Memory B cell (primary cell): ENCODE measurements at regions not wholly inside any gene's neighbourhood (a gene's known extent, or its start where the extent isn't known, plus 50 kb on each side); places are given as distances from the start of the nearest gene placed in this dataset.
"Not testable (repeated sequence)": the region's sequence is repeated elsewhere in the genome, so short reads cannot be mapped to it uniquely, and the experiment has no call there.

ENCODE experiments used
- ATAC-seq: fragments of 150-1000 bp; cut with Tn5 transposase; 2 replicates; pipeline ENCODE4 v1.10.0; 2021; ENCODE audit warnings: low read depth, mild to moderate bottlenecking, moderate library complexity
- DNase-seq, 2 donors: peaks; one replicate each; pipeline ENCODE4 v3.0.0; 2022; ENCODE audit warnings: low spot score in 2 of 2
- H3K27ac Mint-ChIP-seq: one replicate; pipeline ENCODE4 v1.8.0; 2022; ENCODE audit warnings: mild to moderate bottlenecking, moderate library complexity, mixed read lengths
- H3K27me3 Mint-ChIP-seq: one replicate; pipeline ENCODE4 v1.8.0; 2022; ENCODE audit warnings: mixed read lengths
- H3K36me3 Mint-ChIP-seq: one replicate; pipeline ENCODE4 v1.8.0; 2022; ENCODE audit warnings: mild to moderate bottlenecking, mixed read lengths
- H3K4me1 Mint-ChIP-seq: one replicate; pipeline ENCODE4 v1.8.0; 2022; ENCODE audit warnings: mixed read lengths
- H3K4me3 Mint-ChIP-seq: one replicate; pipeline ENCODE4 v1.8.0; 2022; ENCODE audit warnings: mild to moderate bottlenecking, moderate library complexity, mixed read lengths
- H3K9me3 Mint-ChIP-seq: one replicate; pipeline ENCODE4 v1.8.0; 2022; ENCODE audit warnings: mixed read lengths

DNA sequence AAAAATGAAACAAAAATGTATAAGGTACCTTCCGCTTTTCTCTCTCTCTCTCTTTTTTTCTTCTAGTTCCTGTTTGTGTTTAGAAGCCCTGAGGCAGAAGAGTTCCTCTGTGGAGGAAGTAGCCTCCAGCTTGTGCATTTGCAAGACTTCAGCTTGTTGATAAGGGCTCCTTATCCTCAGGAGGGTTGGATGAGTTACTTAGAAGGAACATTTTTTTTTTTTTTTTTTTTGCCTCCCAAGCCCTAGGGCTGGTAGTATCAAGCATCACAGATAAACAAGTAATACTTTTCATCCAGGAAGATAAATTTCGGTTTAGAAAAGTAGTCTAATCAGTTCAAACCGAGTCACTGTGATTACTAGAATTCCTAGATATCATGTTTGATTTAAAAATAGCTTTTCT is 91.0 kb upstream of the CBLB start:
- Mint-ChIP-seq H3K27ac (no peak overlapping the region), H3K9me3 (peaks cover 2% of the 10 kb centered on the region), H3K27me3 (no peaks in the 10 kb centered on the region), H3K36me3 (no peaks in the 10 kb centered on the region), H3K4me3 (no peak overlapping the region), H3K4me1 (peaks cover 2% of the 10 kb centered on the region)
- DNase-seq (no peak), ATAC-seq (peak; percentile 70)

DNA sequence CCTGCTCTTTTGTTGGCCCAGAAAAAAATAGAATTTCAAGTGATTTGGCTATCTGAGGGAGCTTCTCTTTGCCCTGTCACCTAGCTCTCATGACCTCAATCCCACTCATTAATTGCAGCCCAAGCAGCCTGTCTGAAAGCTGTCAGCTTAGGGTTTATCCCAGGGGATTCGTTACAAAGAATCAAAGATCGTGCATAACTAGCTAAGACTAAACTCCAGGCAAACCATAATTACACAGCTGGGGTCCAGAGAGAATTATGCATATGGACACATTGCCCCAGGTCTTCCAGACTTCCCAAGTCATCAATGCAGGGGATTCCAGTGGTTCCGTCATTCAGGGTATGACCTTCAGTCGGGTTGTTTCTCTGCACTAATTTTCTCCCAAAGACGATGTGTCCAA is 91.6 kb upstream of the CBLB start:
- Mint-ChIP-seq H3K4me1 (peaks cover 2% of the 10 kb centered on the region), H3K4me3 (no peak overlapping the region), H3K9me3 (peaks cover 2% of the 10 kb centered on the region), H3K36me3 (no peaks in the 10 kb centered on the region), H3K27me3 (no peaks in the 10 kb centered on the region), H3K27ac (no peak overlapping the region)
- ATAC-seq (no peak), DNase-seq (no peak)

DNA sequence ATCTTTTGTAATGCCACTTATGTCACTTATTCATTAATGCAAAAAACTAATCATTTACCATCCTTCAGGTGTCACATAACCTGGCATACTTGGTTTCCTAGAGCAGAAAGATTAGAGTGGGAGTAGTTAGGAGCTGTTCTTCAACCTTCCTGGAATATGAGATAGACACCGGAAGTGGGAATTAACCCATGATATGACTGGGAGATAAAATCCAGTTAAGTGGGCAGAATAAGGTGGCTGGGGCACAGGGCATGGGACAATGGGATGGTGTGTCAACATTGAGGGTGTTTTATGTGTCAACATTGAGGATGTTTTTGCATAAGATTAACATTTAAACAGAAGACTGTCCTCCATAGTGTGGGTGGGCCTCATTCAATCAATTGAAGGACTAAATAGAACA is 94.3 kb upstream of the CBLB start:
- Mint-ChIP-seq H3K4me3 (no peak overlapping the region), H3K36me3 (no peaks in the 10 kb centered on the region), H3K9me3 (peaks cover 2% of the 10 kb centered on the region), H3K27me3 (no peaks in the 10 kb centered on the region), H3K27ac (no peak overlapping the region), H3K4me1 (peaks cover 2% of the 10 kb centered on the region)
- ATAC-seq (no peak), DNase-seq (no peak)

DNA sequence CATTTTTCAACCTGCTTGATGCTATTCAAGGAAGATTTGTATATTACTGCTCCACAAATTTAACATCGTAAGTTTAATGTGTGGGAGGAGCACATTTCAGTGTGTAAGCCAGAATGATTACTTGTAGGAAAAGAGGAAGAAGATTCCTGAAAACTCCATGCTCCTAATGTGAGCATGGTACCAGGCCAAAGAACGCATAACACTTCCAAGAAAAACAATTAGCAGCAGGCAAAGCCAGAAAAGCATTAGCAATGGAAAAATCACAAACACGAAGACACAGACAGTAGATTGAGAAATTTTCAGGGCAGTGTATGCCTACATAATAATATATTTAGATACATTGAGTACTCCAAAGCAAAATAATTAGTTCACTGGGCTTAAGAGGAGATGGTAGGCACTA is 96.6 kb upstream of the CBLB start:
- no peaks in the 10 kb centered on the region for H3K36me3 Mint-ChIP-seq
- H3K4me3 Mint-ChIP-seq: no peak overlapping the region
- H3K27me3 Mint-ChIP-seq: no peaks in the 10 kb centered on the region
- H3K9me3 Mint-ChIP-seq: peaks cover 1% of the 10 kb centered on the region
- H3K27ac Mint-ChIP-seq: no peak overlapping the region
- no peak for DNase-seq
- no peak for ATAC-seq
- H3K4me1 Mint-ChIP-seq: no peaks in the 10 kb centered on the region

DNA sequence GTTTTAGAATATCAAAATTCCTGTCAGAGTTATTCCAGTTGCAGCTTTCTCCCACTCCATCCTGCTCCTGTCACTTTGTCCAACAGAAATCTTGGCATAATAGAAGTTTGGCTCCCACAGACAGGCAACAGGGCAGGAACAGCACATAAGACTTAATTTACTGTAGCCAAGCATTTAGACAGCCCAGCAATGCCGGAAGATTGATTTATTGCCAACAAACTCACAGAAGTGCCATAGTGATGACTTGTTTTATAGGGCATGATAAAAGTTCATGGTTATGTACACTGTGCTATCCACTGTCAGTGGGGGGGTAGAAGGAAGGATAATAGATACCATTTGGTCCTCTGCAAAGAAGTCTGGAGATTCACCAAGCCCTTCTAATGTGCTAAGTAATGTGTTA is 98.3 kb upstream of the CBLB start:
- H3K4me3 Mint-ChIP-seq: no peak overlapping the region
- no peak overlapping the region for H3K27ac Mint-ChIP-seq
- peaks cover 9% of the 10 kb centered on the region for H3K36me3 Mint-ChIP-seq
- H3K9me3 Mint-ChIP-seq: peaks cover 14% of the 10 kb centered on the region
- ATAC-seq (no peak), DNase-seq (no peak)
- H3K4me1 Mint-ChIP-seq: no peaks in the 10 kb centered on the region
- H3K27me3 Mint-ChIP-seq: no peaks in the 10 kb centered on the region

DNA sequence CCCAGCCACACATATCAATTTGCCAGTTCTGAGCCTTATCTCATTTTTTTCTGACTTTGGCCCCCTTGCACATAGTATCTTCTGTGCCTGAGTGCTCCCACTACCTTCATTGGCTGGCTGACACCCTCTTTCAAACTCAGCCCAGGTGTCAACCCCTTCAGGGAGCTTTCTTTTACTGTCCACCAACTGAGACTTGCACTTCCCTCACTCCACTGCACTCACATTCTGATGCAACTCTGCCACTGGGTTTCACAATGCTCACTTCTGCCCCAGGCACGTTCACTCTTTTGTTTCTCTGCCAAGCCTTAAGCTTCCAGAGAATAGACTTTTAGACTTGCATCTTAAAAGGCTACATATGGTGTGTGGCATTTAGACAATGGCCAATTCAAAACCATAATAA is 101.5 kb upstream of the CBLB start:
- H3K4me1 Mint-ChIP-seq: no peaks in the 10 kb centered on the region
- ATAC-seq: no peak
- H3K4me3 Mint-ChIP-seq: no peak overlapping the region
- DNase-seq: no peak
- H3K27ac Mint-ChIP-seq: no peak overlapping the region
- peaks cover 15% of the 10 kb centered on the region for H3K9me3 Mint-ChIP-seq
- H3K27me3 Mint-ChIP-seq: no peaks in the 10 kb centered on the region
- peaks cover 11% of the 10 kb centered on the region for H3K36me3 Mint-ChIP-seq

DNA sequence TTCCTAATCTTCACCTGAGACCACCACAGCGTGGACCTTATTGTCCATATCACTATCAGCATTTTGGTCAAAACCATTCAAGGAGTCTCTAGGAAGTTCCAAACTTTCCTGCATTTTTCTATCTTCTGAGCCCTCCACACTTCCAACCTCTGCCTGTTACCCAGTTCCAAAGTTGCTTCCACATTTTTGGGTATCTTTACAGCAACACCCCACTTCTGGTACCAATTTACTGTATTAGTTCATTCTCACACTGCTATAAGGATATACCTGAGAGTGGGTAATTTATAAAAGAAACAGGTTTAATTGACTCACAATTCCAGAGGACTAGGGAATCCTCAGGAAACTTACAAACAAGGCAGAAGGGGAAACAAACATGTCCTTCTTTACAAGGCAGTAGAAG is 103.3 kb upstream of the CBLB start:
- H3K36me3 Mint-ChIP-seq: peaks cover 11% of the 10 kb centered on the region
- DNase-seq: no peak
- H3K4me1 Mint-ChIP-seq: no peaks in the 10 kb centered on the region
- peaks cover 15% of the 10 kb centered on the region for H3K9me3 Mint-ChIP-seq
- no peak overlapping the region for H3K4me3 Mint-ChIP-seq
- H3K27me3 Mint-ChIP-seq: no peaks in the 10 kb centered on the region
- no peak overlapping the region for H3K27ac Mint-ChIP-seq
- ATAC-seq: no peak

DNA sequence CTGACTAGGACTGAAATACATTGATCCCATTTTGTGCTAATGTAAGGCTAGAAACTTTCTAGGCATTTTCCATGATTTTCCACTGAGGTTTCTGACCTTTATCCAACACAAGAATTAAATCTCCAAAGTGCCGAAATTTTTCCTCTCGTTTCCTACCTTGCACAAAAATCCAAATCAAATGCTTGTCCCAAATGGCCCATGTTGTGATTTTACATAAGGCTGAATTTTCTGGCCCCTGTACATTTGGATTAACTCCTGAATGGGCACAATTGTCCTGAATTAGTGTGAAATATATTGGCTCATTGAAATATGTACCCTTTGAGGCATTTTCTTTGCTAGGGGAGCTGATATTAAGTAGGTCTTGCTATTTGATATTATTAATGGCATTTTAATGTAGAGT is 105.6 kb upstream of the CBLB start:
- Mint-ChIP-seq H3K36me3 (peaks cover 11% of the 10 kb centered on the region), H3K4me3 (no peak overlapping the region), H3K27ac (no peak overlapping the region), H3K27me3 (no peaks in the 10 kb centered on the region), H3K4me1 (no peaks in the 10 kb centered on the region), H3K9me3 (peaks cover 15% of the 10 kb centered on the region)
- DNase-seq: no peak
- no peak for ATAC-seq

DNA sequence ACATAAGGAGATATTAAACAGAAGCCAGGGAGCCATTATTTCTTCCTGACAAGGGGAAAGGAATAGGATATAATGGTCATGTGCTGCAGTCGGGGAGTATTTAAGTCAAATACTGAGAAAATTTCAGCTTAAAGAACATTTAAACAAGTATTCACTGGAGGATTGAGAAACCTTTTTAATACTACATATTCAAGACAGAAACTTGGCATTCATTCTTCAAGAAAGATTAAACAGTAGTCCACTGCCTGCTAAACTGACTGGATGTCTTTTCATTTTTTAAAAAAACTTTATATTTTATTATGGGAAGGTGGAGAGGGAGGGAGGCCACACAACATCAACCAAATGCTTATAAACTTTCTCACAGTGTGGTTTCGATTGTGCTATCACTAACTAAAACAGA is 107.4 kb upstream of the CBLB start:
- DNase-seq (no peak), ATAC-seq (no peak)
- no peak overlapping the region for H3K27ac Mint-ChIP-seq
- peaks cover 11% of the 10 kb centered on the region for H3K9me3 Mint-ChIP-seq
- no peak overlapping the region for H3K4me3 Mint-ChIP-seq
- H3K27me3 Mint-ChIP-seq: no peaks in the 10 kb centered on the region
- H3K36me3 Mint-ChIP-seq: peaks cover 7% of the 10 kb centered on the region
- H3K4me1 Mint-ChIP-seq: no peaks in the 10 kb centered on the region

DNA sequence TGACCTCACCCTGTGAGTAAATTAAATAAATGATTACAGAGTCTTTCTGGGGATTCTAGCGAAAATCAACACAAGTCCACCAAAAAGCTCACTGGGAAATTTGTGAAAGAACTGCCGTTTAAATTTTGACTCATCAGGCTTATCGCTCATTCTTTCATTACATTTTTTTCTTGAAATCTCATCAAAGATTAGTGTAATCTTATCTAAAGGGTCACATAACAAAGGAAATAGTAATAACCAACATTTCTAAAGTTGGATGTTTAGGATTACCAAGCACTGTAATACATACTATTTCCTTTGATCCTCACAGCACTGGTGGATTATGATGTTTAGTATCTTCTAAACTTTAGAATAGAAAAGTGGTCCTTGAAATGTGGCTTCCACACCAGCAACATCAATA is 111.1 kb upstream of the CBLB start:
- Mint-ChIP-seq H3K4me1 (no peaks in the 10 kb centered on the region), H3K27ac (no peak overlapping the region), H3K9me3 (peaks cover 2% of the 10 kb centered on the region), H3K27me3 (no peaks in the 10 kb centered on the region), H3K4me3 (no peak overlapping the region), H3K36me3 (no peaks in the 10 kb centered on the region)
- ATAC-seq (no peak), DNase-seq (no peak)

DNA sequence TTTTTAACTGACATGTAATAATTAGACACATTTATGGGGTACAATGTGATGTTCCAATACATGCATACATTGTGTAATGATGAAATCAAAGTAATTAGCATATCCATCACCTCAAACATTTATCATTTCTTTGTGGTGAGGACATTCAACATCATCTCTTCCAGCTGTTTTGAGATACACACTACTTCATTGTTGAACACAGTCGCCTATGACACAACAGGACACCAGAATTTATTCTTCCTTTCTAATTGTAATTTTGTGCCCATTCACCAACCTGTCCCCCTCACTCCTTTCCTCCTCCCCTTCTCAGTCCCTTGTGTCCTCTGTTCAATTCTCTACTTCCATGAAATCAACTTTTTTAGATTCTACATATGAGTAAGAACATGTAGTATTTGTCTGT is 113.4 kb upstream of the CBLB start:
- H3K27ac Mint-ChIP-seq: no peak overlapping the region
- ATAC-seq (no peak), DNase-seq (no peak)
- H3K27me3 Mint-ChIP-seq: no peaks in the 10 kb centered on the region
- no peak overlapping the region for H3K4me3 Mint-ChIP-seq
- H3K4me1 Mint-ChIP-seq: no peaks in the 10 kb centered on the region
- peaks cover 2% of the 10 kb centered on the region for H3K9me3 Mint-ChIP-seq
- no peaks in the 10 kb centered on the region for H3K36me3 Mint-ChIP-seq

DNA sequence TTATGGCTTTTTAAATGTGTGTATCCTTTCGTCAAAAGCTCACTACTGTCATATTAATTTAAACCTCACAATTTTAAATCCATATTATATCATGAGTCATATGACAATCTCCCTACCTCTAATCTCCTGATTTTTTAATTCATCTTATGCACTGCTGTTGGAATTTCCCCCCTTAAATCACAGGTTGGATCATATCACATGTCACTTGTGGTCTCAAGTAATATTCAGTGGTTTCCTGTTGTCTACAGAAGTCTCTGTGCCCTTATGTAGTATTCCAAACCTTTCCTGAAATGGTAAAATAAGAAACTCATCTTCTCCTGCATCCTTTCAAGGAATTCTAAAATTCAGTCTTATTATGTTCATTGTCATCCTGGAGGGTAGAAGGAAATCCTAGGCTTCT is 116.0 kb upstream of the CBLB start:
- ATAC-seq: no peak
- Mint-ChIP-seq H3K4me3 (no peak overlapping the region), H3K36me3 (no peaks in the 10 kb centered on the region), H3K27ac (no peak overlapping the region), H3K9me3 (peaks cover 2% of the 10 kb centered on the region), H3K27me3 (no peaks in the 10 kb centered on the region), H3K4me1 (peaks cover 6% of the 10 kb centered on the region)
- DNase-seq: no peak

DNA sequence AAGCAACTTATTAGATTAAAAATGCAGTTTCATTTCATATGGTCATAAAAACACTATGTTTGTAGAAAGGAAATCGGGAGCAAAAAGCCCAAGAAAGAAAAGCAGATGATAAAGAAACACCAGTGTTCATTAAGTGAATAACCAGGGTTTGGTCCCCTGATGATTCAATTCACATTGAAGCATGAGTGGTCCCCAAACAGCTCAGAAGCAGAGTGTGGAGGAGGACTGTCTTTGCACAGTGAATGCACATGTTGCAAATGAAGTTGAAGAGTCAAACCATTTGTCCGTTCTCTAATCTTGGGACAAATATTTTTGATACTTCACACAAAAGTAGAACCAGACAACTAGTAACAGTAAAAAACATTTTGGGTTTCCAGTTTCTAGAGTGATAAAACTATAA is 117.5 kb upstream of the CBLB start:
- not testable (repeated sequence) for H3K4me1 Mint-ChIP-seq, H3K27ac Mint-ChIP-seq, ATAC-seq, H3K9me3 Mint-ChIP-seq, H3K4me3 Mint-ChIP-seq, DNase-seq, H3K27me3 Mint-ChIP-seq, H3K36me3 Mint-ChIP-seq

DNA sequence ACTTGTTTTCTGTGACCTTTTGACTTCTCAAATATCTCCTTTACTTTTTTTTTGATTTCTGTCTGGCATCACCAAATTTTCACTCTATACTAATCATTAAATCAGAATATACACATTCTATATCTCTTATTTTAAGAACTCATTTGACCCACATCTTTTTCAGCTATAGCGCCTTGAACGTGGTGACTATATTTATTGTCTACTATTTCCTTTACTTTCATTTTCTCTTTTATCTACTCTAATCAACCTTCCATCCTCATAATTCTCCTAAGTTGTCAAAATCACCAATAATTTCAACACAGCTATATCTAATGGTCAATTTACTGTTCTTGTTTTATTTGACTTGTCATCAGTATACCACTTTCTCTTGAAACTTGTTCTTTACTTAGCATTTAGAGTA is 119.0 kb upstream of the CBLB start:
- Mint-ChIP-seq H3K4me1 (peaks cover 6% of the 10 kb centered on the region), H3K27ac (no peak overlapping the region), H3K36me3 (peaks cover 4% of the 10 kb centered on the region), H3K27me3 (no peaks in the 10 kb centered on the region), H3K4me3 (peak overlapping the region; percentile 1), H3K9me3 (peaks cover 9% of the 10 kb centered on the region)
- ATAC-seq (no peak), DNase-seq (no peak)

DNA sequence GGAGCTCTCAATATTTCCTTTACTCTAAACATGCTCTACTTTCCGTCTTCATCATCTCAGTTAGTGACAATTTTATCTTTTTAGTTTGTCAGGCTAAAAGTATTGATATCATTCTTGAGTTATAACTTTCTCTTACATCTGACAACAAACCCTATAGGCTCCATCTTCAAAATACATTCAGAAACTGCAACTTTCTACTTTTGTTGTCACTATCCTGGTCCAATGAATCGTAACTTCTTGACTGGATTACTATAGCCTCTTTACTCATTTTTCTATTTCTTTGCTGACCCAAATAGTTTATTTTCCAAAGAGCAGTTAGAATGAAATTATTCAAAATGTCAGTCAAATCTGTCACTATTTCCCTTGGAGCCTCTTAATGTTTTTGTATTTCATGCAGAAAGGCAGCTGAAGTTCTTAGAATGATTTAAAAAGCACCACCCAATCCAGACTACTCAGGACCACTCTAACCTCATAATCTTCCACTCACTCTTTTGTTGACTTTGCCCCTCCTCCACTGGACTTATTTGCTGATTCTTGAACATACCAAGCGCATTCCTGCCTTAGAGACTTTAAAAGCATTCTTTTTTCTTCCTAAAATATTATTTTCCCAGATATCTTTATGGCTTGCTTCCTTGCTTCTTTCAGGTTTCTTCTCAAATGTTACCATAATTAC is 119.9 kb upstream of the CBLB start:
- Mint-ChIP-seq H3K27me3 (no peaks in the 10 kb centered on the region), H3K36me3 (peaks cover 4% of the 10 kb centered on the region), H3K4me1 (peaks cover 6% of the 10 kb centered on the region), H3K9me3 (peaks cover 9% of the 10 kb centered on the region), H3K4me3 (no peak overlapping the region), H3K27ac (no peak overlapping the region)
- ATAC-seq (no peak), DNase-seq (no peak)
